GM12878 (cell line): ENCODE measurements at regions not wholly inside any gene's neighbourhood (a gene's known extent, or its start where the extent isn't known, plus 50 kb on each side); places are given as distances from the start of the nearest gene placed in this dataset.
A peak's percentile ranks its signal among the peaks of the same experiment; 100 is the strongest.

Experiments
- ATAC-seq: fragments of 200-7000 bp; cut with Tn5 transposase; 3 replicates; pipeline ENCODE4 v1.9.1; 2020; ENCODE audit warnings: mild to moderate bottlenecking, moderate library complexity
- BruUV-seq: library from RNA; stranded (reverse); fragments of 400-500 nt; replicated peaks from 2 replicates; lab custom pipeline; 2021; lab: Mats Ljungman, UMichigan
- CTCF ChIA-PET: fragments of 300-600 bp; sonication (Branson Sonifier 250); formaldehyde crosslinking; extraction: SDS; loops from one replicate; lab custom pipeline; 2021; ENCODE audit warnings: inconsistent platforms; lab: Yijun Ruan, JAX
- POLR2A ChIA-PET: fragments of 350-600 bp; formaldehyde crosslinking; extraction: SDS; loops from one replicate; lab custom pipeline; 2021; ENCODE audit warnings: inconsistent platforms; lab: Charles Lee
- RAD21 ChIA-PET: fragments of 300-600 bp; sonication (Branson Sonifier 250); formaldehyde crosslinking; loops from one replicate; lab custom pipeline; 2023; ENCODE audit warnings: antibody characterized with exemption; ENCODE audit not compliant: unreplicated experiment; lab: Charles Lee
- SMC1A ChIA-PET: fragments of 300-600 bp; sonication (Branson Sonifier 250); formaldehyde crosslinking; loops from one replicate; lab custom pipeline; 2023; ENCODE audit not compliant: unreplicated experiment, uncharacterized antibody; lab: Charles Lee
- DNase-seq: peaks from one replicate; pipeline ENCODE4 v3.0.0-alpha.2; 2011; ENCODE audit warnings: low read depth, low spot score
- FAIRE-seq: peaks from 3 replicates; lab custom pipeline; 2011; peaks lifted over from hg19 to GRCh38; lab: Jason Lieb, UNC
- H2AFZ ChIP-seq: 2 replicates; pipeline ENCODE4 v1.6.0; 2011; ENCODE audit warnings: low read depth, low read length, control low read depth; ENCODE audit not compliant: control insufficient read depth
- H3K27ac ChIP-seq: 2 replicates; pipeline ENCODE4 v1.5.1; 2011; ENCODE audit warnings: control low read depth; ENCODE audit not compliant: control insufficient read depth, insufficient read depth
- H3K27me3 ChIP-seq, 2 experiments: replicated peaks in 1 of 2; 2 replicates each; pipeline versions ENCODE4 v1.6.0 to v1.6.1; 2011; ENCODE audit warnings: low read length in 1 of 2; ENCODE audit not compliant: control insufficient read depth in 2 of 2, insufficient read depth in 2 of 2
- H3K36me3 ChIP-seq, 2 experiments: 2 replicates each; pipeline ENCODE4 v1.5.1; 2011; ENCODE audit warnings: low read length in 1 of 2; ENCODE audit not compliant: control insufficient read depth in 2 of 2, insufficient read depth in 2 of 2
- H3K4me1 ChIP-seq: 2 replicates; pipeline ENCODE4 v1.6.1; 2011; ENCODE audit warnings: mild to moderate bottlenecking, low read length, moderate library complexity, mixed read lengths; ENCODE audit not compliant: control insufficient read depth, insufficient read depth
- H3K4me2 ChIP-seq: 2 replicates; pipeline ENCODE4 v1.6.0; 2011; ENCODE audit warnings: control low read depth; ENCODE audit not compliant: control insufficient read depth, insufficient read depth
- H3K4me3 ChIP-seq: fragments of 200-600 bp; sonication (generic); 2 replicates; pipeline ENCODE4 v1.5.1; 2016
- H3K79me2 ChIP-seq: 2 replicates; pipeline ENCODE4 v1.6.0; 2011; ENCODE audit warnings: low read length; ENCODE audit not compliant: control insufficient read depth, insufficient read depth
- H3K9ac ChIP-seq: 2 replicates; pipeline ENCODE4 v1.8.0; 2011; ENCODE audit warnings: low read length, control low read depth, mixed read lengths; ENCODE audit not compliant: control insufficient read depth, insufficient read depth
- H3K9me3 ChIP-seq: replicated peaks from 3 replicates; pipeline ENCODE4 v1.5.1; 2011; ENCODE audit warnings: mild to moderate bottlenecking, low read length; ENCODE audit not compliant: control insufficient read depth, insufficient read depth
- H4K20me1 ChIP-seq: 2 replicates; pipeline ENCODE4 v1.6.0; 2011; ENCODE audit not compliant: control insufficient read depth, insufficient read depth
- BMI1 ChIP-seq: fragments of 450-650 bp; IDR thresholded peaks from 2 replicates; pipeline ENCODE4 v1.6.1; 2016; ENCODE audit warnings: mild to moderate bottlenecking, moderate library complexity, borderline replicate concordance
- IKZF1 ChIP-seq: fragments of 450-650 bp; conservative IDR thresholded peaks from 2 replicates; pipeline ENCODE4 v1.6.1; 2017; ENCODE audit warnings: antibody characterized with exemption, mild to moderate bottlenecking
- WGBS: methylation state at CpG from one replicate; pipeline ENCODE4 v1.1.6; 2016; ENCODE audit warnings: low lambda C conversion rate; ENCODE audit not compliant: insufficient replicate concordance, insufficient coverage; ENCODE audit errors: missing lambda C conversion rate; 5-methylcytosine and 5-hydroxymethylcytosine counted together
- in situ Hi-C: fragments of 300-500 bp; cut with MboI; formaldehyde crosslinking; loops from 9 replicates; pipeline ENCODE4 v1.14.3; 2018; ENCODE audit warnings: mixed read lengths
- intact Hi-C: fragments of 100-400 bp; cut with micrococcal nuclease; formaldehyde crosslinking; loops from one replicate; pipeline ENCODE4 v1.14.2; 2022; ENCODE audit not compliant: unreplicated experiment
- TF ChIP-seq, protein P1 (sequence below): fragments of 450-650 bp; IDR thresholded peaks from 2 replicates; pipeline ENCODE4 v1.6.1; 2018; ENCODE audit warnings: borderline replicate concordance, mild to moderate bottlenecking; ENCODE audit not compliant: partially characterized antibody

GRCh38 chr1:177737456-177737855 is 232.4 kb downstream of the SEC16B start (continued):
- TF ChIP-seq, protein P1, sequence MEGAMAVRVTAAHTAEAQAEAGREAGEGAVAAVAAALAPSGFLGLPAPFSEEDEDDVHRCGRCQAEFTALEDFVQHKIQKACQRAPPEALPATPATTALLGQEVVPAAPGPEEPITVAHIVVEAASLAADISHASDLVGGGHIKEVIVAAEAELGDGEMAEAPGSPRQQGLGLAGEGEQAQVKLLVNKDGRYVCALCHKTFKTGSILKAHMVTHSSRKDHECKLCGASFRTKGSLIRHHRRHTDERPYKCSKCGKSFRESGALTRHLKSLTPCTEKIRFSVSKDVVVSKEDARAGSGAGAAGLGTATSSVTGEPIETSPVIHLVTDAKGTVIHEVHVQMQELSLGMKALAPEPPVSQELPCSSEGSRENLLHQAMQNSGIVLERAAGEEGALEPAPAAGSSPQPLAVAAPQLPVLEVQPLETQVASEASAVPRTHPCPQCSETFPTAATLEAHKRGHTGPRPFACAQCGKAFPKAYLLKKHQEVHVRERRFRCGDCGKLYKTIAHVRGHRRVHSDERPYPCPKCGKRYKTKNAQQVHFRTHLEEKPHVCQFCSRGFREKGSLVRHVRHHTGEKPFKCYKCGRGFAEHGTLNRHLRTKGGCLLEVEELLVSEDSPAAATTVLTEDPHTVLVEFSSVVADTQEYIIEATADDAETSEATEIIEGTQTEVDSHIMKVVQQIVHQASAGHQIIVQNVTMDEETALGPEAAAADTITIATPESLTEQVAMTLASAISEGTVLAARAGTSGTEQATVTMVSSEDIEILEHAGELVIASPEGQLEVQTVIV = no peak
- TF ChIP-seq, all 136 proteins: peak for 0

DNA sequence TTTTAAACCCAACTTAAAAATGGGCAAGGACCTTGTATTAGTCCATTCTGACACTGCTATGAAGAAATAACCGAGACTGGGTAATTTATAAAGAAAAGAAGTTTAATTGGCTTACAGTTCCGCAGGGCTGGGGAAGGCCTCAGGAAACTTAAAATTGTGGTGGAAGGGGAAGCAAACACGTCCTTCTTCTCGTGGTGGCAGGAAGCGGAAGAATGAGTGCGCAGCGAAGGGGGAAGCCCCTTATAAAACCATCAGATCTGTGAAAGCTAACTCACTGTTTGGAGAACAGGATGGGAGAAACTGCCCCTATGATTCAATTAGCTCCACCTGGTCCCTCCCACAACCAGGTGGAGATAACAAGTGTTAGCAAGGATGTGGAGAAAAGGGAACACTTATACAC is 237.7 kb downstream of the SEC16B start:
- Histone ChIP-seq H3K27me3 (no peaks in the 10 kb centered on the region), H3K4me3 (no peak overlapping the region), H3K36me3 (no peaks in the 10 kb centered on the region), H3K79me2 (no peaks in the 10 kb centered on the region), H3K4me1 (no peaks in the 10 kb centered on the region), H3K27ac (no peak overlapping the region), H4K20me1 (no peaks in the 10 kb centered on the region), H3K9ac (no peak overlapping the region), H3K9me3 (no peaks in the 10 kb centered on the region), H3K4me2 (no peak overlapping the region), H2AFZ (no peak overlapping the region)
- ATAC-seq (no peak), FAIRE-seq (no peak), DNase-seq (no peak)
- ChIA-PET POLR2A (interaction anchor here (0.6 to 0.8 kb wide), 3 partner anchors 13 to 24 kb away, joined by 3 read pairs; no protein-coding TSS in a partner anchor), CTCF (interaction anchor here (0.9 kb wide), 1 partner anchor 13 kb away, joined by 3 read pairs; no protein-coding TSS in a partner anchor), SMC1A (interaction anchor here (0.5 to 1.3 kb wide), 4 partner anchors 10 to 531 kb away, joined by 3 read pairs; no protein-coding TSS in a partner anchor), RAD21 (interaction anchor here (1.2 kb wide), 1 partner anchor 164 kb away, joined by 3 read pairs; no protein-coding TSS in a partner anchor)
- TF ChIP-seq IKZF1 (0 out of 2 replicates have a peak, but pooled peaks have one; percentile 20), BMI1 (no peak)
- 41% methylated on average over 7 of the region's 7 CpGs for WGBS
- in situ Hi-C loops = no loop called here
- BruUV-seq = no TSS peak
- intact Hi-C loops = no loop called here
